HG03457 (cell line): ENCODE measurements at regions not wholly inside any gene's neighbourhood (a gene's known extent, or its start where the extent isn't known, plus 50 kb on each side); places are given as distances from the start of the nearest gene placed in this dataset.
"Not testable (repeated sequence)": the region's sequence is repeated elsewhere in the genome, so short reads cannot be mapped to it uniquely, and the experiment has no call there.

Source experiments
- ATAC-seq: cut with Tn5 transposase; IDR thresholded peaks from one replicate; pipeline ENCODE4 v1.9.1; 2021; ENCODE audit warnings: moderate number of reproducible peaks; ENCODE audit not compliant: unreplicated experiment

DNA sequence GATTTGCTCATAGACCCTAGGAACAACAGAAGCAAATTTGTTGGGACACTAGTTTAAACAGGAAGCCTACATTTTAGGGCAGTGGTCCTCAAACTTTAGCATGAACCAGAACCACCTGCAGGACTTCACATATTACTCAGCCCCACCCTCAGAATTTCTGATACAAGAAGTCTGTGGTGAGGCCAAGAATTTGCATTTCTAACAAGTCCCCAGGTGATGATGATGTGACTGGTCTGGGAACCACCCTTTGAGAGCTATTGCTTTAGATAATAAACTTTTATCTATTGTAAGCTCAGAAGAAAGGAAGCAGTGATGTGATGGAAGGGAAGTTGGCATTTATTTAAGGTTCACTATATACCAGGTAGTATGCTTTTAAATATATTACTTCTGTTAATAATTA, 194.0 kb downstream of the FAM181B start:
- peak; percentile 86 for ATAC-seq

DNA sequence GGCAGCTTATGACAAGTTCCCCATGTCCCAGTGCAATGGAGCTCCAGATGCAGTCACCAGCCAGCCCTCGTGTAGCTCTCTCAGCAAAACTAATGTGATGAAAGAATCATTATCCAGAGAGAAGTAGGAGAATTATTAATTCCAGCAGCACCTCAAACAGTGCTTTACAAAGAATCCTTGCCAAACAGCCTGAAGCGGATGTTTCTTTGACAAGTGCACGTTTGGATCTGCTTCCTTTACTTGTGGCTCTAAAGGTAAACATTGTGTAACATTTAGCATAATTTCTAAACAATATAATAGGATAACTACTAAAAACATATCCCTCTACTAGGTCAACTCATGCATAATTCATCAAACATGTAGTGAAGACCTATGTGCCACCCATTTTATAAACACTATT, 197.0 kb downstream of the FAM181B start:
- ATAC-seq = no peak

DNA sequence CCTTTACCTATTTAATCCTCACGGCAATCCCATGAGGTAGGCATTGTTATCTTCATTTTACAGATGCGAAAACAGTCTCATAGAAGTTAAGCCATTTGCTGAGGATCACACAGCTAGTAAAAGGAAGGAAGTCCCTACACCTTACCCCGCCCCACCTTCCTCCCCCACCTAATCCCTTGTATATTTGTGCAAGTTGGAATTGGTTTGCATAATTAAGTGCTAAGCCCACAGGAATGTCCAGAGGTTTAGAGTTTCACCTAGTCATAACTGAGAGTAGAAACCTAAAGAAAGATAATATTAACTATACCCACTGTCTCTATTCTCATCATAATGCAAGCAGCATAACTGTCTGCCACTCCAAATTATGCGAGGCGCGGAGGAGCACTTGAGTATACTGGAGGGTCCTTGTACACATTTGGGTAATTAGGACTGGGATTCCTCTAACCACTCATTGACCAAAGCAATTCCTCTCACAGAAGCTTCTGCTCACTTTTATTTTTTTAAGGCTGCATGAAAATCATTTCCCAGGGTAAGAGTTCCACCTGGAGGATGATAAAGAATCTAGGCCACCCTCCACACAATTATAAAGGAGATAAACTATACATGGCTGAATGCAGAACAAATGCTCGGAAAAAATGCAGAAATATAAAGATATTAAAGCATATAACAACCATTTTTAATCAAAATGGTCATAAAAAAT, 199.9 kb downstream of the FAM181B start:
- ATAC-seq = no peak

DNA sequence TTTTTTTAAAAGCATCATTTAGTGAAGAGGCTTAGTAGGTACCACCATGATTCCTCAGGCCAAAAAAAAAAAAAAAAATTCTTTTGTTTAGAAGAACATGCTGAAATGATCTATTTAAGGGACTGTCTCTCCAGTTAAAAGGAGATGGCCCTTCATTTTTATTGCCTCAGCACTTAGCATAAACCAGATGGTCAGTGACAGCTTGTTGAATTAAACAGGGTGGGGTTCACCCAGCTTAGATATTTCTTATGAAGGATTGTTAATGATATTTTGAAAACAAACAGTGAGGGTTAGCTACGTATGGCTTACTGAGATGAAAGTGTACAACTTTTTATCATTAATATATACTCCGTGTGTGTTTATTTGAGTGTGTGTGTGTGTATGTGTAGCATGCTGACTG, 203.7 kb downstream of the FAM181B start:
- no peak for ATAC-seq

DNA sequence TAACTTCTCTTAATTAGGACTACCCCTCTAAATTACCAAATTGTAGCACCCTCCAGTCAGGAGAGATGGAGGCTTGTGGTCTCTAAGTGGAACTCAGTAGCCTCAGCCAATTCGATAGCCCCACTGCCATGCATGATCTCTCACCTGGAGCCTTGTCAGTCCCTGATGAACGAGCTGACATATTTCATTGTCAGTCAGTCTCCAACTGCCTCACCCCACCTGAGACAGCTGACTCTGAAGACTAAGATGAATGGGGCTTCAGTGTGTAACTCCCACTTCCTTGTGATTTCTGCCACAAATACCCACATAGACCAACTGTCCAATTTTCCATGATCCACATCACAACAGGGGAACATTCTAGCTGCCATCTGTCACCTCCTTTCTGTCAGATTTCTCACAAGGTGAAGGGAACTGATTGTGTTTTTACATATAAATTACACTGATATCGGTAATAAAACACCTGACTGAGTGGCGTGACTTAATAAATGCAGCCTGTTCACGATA, 206.5 kb downstream of the FAM181B start:
- no peak for ATAC-seq

DNA sequence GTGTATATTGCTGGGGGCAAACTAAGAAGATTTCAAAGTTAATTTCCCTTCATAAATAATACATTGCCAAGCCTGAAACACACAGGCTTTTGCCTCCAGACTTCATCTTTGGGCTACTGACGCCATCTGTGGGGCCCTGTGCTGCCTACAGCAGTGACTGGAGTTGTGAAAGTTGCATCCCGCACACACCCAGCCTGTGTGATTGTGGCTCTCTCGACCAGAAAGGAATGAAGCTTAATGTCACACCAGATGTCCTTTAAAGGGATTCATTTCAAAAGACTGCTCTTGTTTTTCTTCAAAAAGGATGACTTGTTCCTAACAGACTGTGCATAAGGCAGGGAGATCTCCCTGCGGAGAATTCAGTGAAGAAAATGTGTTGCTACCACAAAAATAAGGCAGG, 210.5 kb downstream of the FAM181B start:
- ATAC-seq = no peak

DNA sequence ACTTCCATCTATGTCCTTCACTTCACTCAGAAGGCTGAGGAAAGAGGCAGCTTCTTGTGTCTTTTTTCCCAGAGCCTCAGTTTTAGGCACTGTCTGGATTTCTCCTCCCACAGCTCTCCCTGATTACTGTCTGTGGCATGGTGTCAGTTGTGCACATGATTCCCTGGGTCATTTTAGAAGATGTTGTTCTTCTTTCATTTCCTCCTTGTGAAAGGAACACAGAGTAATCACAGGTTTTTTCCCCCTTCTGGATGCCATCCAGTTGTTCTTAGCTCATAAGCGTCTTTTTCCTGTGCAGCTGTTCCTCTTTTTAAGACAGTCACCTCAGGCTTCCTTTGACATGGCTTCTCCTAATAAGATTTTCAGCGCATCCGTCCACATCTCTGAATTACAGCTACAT, 212.2 kb downstream of the FAM181B start:
- ATAC-seq = no peak

DNA sequence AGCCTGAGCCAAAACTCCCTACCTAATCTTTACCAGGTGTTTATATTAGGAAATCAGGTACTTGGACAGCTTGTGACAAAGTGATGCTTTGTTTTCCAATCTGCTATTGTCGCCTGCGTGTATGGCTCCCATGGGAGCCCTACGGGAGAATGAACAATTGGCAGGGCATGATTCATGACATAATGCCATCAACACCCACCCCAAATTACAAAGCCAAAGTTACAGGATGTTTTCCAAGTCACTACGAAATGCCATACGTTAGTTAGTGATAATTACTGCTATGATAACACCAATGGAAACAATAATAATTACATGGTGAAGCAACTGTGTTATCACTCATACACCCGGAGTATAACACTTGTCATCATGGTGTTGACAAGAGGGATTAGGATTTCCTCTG, 226.4 kb downstream of the FAM181B start:
- ATAC-seq = no peak

DNA sequence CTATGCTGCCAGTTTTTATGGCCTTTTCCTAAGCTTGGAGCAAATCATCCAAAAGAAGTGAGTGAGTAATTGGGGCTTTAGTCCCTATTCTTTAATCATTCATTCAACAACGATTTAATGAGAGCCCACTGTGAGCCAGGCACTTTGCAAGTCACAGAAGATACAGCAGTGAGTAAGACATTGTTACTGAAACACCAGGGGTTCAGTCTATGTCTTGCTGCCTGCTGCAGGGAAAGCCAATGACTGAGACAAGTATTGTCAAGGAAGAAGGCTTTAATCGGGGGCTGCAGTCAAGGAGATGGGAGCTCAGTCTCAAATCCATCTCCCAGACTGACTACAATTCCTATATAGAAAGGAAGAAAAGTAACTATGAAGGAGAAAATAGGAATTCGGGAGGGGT, 228.3 kb downstream of the FAM181B start:
- no peak for ATAC-seq

DNA sequence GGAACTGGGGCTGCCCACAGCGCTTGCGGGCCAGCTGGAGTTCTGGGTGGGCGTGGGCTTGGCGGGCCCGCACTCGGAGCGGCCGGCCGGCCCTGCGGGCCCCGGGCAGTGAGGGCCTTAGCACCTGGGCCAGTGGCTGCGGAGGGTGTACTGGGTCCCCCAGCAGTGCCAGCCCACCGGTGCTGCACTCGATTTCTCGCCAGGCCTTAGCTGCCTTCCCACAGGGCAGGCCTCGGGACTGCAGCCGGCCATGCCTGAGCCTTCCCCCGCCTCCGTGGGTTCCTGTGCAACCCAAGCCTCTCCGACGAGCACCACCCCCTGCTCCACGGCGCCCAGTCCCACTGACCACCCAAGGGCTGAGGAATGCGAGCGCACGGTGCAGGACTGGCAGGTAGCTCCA, 232.5 kb downstream of the FAM181B start:
- ATAC-seq = not testable (repeated sequence)

DNA sequence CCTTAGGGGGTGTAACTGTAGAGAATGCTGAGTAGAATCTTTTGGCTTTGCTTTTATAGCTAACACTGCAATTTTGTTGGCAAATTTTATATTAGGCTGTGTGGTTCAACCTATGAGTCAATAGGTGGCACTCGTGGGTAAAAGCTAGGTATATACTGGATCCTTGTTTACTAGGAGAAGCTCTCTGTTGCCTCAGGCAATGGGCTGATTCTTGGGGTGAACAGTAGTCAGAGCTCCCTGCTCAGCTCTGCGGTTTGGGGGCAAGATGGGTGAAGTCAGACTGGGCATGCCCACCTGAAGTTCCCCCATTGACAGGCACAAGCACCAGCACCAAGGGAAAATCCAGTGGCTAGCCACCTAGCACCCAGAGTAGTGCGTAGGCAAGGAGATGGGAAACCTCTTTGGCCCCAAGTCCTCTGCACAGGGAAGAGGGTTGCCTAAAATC, 238.7 kb downstream of the FAM181B start:
- peak; percentile 69 for ATAC-seq

DNA sequence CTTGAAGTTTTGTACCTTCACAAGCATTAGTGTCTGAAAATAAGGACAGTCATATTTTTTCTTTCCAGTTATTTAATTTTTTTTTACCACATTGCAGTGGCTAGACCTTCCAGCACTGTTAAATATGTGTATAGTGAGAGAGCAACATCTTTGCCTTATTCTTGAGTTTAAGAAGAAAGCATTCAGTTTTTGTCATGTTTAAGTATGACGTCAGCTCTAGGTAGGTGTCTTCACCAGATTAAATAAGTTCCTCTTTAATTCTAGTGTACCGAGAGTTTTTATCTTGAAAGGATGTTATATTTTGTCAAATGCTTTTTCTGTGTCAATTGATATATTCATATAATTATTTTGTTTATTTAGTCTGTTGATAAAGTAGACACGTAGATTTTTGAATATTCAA, 258.8 kb downstream of the FAM181B start:
- ATAC-seq = no peak

DNA sequence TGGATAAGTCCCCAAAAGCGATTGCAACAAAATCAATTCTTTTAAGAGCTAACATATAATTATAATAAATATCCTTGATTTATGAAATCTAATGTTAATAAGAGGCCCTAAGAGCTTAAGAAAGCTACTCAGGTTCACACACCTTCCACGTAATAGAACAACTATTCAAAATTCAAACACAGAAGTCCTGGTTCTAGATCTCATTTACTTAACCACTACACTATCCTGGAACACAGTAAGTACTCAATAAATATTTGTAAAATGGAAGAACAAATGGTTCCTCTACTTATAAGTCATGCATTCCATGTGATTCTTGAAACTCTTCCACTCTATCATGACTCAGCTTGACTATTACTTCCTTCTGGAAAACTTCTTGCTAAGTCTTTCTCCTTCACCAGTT, 268.2 kb downstream of the FAM181B start:
- ATAC-seq = no peak

DNA sequence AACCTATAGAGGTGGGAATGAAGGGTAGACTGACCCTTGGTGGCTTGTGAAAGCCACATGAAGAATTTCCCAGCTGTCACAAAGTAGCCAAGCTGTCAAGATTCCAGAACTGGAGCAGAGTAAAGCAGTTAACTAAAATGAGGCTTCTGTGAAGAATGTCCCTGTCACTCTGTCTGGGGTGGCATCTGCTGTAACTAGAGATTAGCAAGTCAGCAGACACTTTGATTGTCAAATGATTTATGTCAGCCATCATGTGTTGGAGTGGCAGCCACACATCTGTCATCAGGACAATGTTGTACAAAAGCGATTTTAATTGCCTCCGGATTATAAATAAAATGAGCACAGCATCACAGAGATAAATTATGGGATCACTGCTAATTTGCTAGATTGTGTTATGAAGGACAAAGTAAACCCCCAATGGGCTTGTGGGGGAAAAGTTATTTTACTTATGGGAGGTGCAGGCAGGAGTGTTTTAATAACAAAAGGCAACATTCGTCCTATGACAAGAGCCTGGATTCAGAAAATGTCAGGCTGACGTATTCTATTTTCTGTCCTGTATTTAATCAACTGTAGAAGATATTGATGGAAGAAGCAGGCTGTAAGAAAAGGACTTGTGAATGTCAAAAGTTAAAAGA, 270.9 kb downstream of the FAM181B start:
- no peak for ATAC-seq

DNA sequence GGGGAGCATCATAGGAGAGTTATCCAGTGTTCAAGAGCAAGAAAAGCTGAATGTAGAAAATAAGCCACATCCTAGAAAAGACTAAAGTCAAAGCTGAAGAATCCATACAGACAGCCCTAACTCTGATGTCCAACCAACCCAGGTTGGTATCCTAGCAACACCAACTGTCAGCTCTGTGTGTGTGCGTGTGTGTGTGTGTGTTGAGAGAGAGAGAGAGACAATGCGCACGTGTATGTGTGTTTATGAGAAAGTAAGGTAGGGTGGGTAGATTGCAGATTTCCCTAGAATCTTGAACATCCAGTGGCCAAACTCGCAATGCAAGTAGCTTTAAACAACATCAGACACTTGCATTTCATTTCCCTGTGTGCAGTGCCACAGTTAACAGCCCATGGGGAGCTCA, 274.9 kb downstream of the FAM181B start:
- ATAC-seq = no peak

DNA sequence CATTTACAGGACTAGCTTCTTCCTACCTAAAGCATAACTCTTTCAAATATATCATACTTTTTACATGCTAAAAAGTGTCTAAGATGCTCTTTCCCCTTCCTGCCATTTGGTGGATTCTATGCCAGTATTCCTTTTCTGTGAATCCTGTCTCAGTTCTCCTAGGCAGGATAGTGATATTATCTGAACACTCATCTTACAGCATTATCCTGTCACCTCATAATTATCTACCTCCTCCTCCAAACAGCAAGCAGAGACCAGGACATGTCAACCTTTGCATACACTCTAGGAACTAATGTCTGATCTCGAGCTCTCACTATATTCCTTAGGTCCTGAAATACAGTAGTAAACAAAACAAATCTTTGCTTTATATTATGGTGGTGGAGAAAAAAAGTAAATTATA, 275.5 kb downstream of the FAM181B start:
- no peak for ATAC-seq

DNA sequence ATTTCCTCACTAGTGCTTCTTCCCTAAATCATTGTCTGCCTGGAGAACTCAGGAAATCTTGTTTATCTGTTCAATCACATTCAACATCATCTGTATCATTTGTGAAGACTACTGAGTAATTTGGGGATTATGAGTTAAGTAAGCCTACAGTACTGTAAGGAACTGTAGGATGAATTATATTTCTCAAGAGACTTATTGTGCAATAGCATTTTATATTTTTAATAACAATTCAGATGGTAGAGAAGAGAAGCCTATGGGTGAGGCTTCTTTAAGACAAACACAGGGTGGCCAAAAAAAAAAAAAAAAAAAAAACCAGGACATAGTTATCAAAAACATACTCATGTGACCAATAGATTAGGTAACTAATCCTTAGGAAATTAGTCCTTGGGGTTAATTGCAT, 282.7 kb downstream of the FAM181B start:
- no peak for ATAC-seq

DNA sequence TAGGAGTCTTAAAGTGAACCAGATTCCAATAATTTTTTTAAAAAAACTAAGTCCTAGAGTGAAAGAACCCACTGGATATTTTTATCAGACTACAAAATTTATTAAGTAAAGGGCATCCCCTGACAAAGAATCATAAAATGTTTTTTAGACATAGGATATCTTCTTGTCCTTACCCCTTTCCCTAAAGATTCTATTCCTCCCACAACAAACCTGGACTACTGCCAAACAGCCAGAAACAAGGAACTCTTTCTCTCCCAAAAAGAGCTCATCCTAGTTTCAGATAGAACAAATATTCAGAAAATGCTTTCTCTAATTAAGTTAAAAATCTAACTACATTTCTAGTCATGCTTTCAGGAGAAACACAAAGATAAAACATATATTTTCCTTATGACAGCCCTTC, 327.1 kb downstream of the FAM181B start:
- no peak for ATAC-seq

DNA sequence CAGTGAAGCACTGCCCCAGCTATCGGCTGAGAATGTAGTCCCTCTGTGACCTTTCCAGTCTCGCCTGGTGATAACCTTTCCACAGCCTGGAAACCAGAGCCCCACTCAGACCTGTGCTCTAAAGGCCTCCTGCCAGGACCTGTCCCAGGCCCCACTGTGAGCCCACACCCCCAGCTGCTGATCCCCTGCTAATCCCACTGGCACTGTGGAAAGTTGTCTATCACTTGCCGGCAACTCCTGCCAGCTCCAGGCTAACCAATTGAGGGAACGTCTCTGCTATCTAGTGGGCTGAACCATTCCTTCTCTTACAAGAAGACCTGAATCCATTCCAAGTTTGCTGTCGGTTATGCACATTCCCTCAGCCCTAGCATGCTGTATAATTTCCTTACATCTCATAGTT, 328.2 kb downstream of the FAM181B start:
- no peak for ATAC-seq

DNA sequence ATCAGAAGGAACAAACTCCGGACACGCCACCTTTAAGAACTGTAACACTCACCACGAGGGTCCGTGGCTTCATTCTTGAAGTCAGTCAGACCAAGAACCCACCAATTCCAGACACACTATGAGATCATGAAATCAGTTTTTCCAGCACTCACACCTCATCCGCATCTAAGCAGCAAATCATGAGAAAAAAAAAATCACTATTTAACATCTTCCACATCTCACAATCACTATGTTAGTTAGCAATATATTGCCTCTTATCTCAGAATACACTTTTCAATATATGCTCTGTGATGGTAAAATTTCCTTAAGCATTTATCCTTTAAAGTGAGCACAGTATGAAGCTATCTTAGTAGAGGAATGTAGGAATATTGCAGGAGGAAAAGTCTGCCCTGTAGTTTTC, 328.7 kb downstream of the FAM181B start:
- ATAC-seq = no peak

DNA sequence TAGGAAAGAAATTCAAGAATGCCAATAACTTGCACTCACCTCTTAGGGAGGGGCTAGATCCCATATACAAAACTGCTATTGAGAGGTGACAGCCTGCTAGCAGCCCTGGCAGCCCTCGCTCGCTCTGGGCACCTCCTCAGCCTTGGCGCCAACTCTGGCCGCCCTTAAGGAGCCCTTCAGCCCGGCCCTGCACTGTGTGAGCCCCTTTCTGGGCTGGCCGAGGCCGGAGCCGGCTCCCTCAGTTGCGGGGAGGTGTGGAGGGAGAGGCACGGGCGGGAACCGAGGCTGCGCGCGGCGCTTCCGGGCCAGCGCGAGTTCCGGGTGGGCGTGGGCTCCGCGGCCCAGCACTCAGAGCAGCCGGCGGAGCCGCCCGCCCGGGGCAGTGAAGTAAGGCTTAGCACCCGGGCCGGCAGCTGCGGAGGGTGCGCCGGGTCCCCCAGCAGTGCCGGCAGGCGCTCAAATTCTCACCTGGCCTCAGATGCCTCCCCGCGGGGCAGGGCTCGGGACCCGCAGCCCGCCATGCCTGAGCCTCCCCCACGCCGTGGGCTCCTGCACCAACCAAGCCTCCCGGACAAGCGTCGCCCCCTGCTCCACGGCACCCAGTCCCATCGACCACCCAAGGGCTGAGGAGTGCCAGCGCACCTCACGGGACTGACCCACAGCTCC, 329.9 kb downstream of the FAM181B start:
- no peak for ATAC-seq

DNA sequence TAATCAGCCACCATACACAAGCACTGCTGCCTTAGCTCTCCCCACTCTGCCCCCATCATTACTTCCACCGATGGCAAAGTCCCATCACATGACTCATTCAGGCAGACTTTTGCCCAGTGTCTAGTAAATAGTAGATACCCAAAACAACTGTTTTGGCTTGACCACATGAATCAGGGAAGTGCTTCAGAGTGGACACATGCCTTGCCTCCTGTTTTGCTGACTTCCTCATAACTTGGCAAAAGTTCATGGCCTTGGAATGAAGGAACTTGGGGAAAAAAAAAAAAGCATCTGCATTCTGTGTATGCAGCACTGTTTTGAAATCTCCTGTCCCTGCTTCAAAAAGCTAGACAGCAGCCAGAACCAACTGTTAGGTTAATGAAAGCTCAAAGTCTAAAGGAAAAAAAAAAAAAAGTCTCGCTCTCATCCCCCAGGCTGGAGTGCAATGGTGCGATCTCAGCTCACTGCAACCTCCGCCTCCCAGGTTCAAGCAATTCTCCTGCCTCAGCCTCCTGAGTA, 335.3 kb downstream of the FAM181B start:
- ATAC-seq = no peak
